NCI-H774 (cell line): ENCODE measurements at regions not wholly inside any gene's neighbourhood (a gene's known extent, or its start where the extent isn't known, plus 50 kb on each side); places are given as distances from the start of the nearest gene placed in this dataset.

Source experiments
- DNase-seq: peaks from one replicate; lab custom pipeline; 2025; lab: John Stamatoyannopoulos, UW

GRCh38 chr2:20539776-20540586 lies 93.1 kb downstream of the RHOB start:
- DNase-seq, result no peak

- no peak for DNase-seq
Observed at GRCh38 chr2:20540587-20541293, 93.9 kb downstream of the RHOB start.

GRCh38 chr2:20541294-20541640 lies 94.4 kb downstream of the RHOB start:
- no peak for DNase-seq

GRCh38 chr2:20541651-20542050 lies 94.8 kb downstream of the RHOB start:
- no peak for DNase-seq

GRCh38 chr2:20542269-20542668 lies 95.4 kb downstream of the RHOB start:
- DNase-seq, result no peak

- no peak for DNase-seq
Observed at GRCh38 chr2:20542746-20543468, 96.0 kb downstream of the RHOB start.

- DNase-seq, result no peak
Observed at GRCh38 chr2:20543469-20544152, 96.7 kb downstream of the RHOB start.

GRCh38 chr2:20544153-20544747 lies 97.4 kb downstream of the RHOB start:
- no peak for DNase-seq

- DNase-seq, result no peak
Observed at GRCh38 chr2:20549144-20549543, 101.8 kb downstream of the HS1BP3 start.

- no peak for DNase-seq
Observed at GRCh38 chr2:20549691-20550348, 101.1 kb downstream of the HS1BP3 start.

GRCh38 chr2:20551260-20551944 lies 99.5 kb downstream of the HS1BP3 start:
- DNase-seq, result no peak

GRCh38 chr2:20551945-20552328 lies 99.0 kb downstream of the HS1BP3 start:
- DNase-seq, result no peak

GRCh38 chr2:20552847-20553246 lies 98.1 kb downstream of the HS1BP3 start:
- no peak for DNase-seq

- DNase-seq, result no peak
Observed at GRCh38 chr2:20553580-20553979, 97.3 kb downstream of the HS1BP3 start.

- DNase-seq, result no peak
Observed at GRCh38 chr2:20555954-20556353, 94.9 kb downstream of the HS1BP3 start.

- DNase-seq, result no peak
Observed at GRCh38 chr2:20556756-20557155, 94.1 kb downstream of the HS1BP3 start.

GRCh38 chr2:20557226-20557625 lies 93.7 kb downstream of the HS1BP3 start:
- no peak for DNase-seq

- DNase-seq, result no peak
Observed at GRCh38 chr2:20557635-20558034, 93.3 kb downstream of the HS1BP3 start.

- DNase-seq, result no peak
Observed at GRCh38 chr2:20558391-20559150, 92.3 kb downstream of the HS1BP3 start.

- no peak for DNase-seq
Observed at GRCh38 chr2:20559277-20559676, 91.6 kb downstream of the HS1BP3 start.
